ENCODE measurements at regions not wholly inside any gene's neighbourhood (a gene's known extent, or its start where the extent isn't known, plus 50 kb on each side); places are given as distances from the start of the nearest gene placed in this dataset.
"Not testable (repeated sequence)": the region's sequence is repeated elsewhere in the genome, so short reads cannot be mapped to it uniquely, and the experiment has no call there.

DNA sequence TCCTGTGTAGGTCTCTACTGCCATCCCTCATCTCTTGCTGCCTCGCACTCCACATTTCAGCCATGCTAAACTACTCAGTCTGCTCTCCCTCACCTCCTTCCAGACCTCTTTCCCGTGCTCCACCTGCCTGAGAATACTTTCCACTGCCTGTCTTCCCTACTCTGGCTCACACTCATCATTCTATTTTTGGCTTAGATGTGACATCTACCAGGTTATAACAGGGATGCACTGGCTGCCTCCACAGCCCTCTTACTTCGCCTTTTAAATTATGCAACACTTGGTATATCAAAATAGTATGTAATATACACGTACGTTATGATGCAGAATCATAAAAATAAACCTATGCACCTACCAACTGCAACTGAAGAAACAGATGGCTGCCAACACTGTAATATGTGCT is 222.8 kb upstream of the DTNBP1 start:
- Mint-ChIP-seq H3K4me3 (ENCODE audit: low read depth) (no peak overlapping the region), H3K27me3 (peaks cover 30% of the 10 kb centered on the region)

DNA sequence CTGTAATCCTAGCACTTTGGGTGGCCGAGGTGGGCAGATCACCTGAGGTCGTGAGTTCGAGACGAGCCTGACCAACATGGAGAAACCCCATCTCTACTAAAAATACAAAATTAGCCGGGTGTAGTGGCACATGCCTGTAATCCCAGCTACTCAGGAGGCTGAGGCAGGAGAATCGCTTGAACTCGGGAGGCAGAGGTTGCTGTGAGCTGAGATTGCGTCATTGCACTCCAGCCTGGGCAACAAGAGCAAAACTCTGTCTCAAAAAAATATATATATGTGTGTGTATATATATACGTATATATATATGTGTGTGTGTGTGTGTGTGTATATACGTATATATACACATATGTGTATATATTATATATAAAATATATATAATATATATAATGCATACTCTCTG is 220.8 kb upstream of the DTNBP1 start:
- not testable (repeated sequence) for H3K9me3 Mint-ChIP-seq (ENCODE audit: low read depth); H3K4me1 Mint-ChIP-seq (ENCODE audit: low read depth); H3K4me3 Mint-ChIP-seq (ENCODE audit: low read depth); DNase-seq (ENCODE audit: low spot score, unreplicated experiment); H3K27ac Mint-ChIP-seq; H3K36me3 Mint-ChIP-seq (ENCODE audit: insufficient read depth)
- H3K27me3 Mint-ChIP-seq = peaks cover 44% of the 10 kb centered on the region

More for the DNA sequence above, 222.8 kb upstream of the DTNBP1 start:
- TF ChIP-seq, protein P1, sequence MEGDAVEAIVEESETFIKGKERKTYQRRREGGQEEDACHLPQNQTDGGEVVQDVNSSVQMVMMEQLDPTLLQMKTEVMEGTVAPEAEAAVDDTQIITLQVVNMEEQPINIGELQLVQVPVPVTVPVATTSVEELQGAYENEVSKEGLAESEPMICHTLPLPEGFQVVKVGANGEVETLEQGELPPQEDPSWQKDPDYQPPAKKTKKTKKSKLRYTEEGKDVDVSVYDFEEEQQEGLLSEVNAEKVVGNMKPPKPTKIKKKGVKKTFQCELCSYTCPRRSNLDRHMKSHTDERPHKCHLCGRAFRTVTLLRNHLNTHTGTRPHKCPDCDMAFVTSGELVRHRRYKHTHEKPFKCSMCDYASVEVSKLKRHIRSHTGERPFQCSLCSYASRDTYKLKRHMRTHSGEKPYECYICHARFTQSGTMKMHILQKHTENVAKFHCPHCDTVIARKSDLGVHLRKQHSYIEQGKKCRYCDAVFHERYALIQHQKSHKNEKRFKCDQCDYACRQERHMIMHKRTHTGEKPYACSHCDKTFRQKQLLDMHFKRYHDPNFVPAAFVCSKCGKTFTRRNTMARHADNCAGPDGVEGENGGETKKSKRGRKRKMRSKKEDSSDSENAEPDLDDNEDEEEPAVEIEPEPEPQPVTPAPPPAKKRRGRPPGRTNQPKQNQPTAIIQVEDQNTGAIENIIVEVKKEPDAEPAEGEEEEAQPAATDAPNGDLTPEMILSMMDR (IDR thresholded peaks at IDR 0.05; ENCODE audit: unreplicated experiment) = no peak
- Mint-ChIP-seq H3K36me3 (ENCODE audit: insufficient read depth) (no peaks in the 10 kb centered on the region), H3K9me3 (ENCODE audit: low read depth) (no peaks in the 10 kb centered on the region), H3K27ac (no peak overlapping the region), H3K4me1 (ENCODE audit: low read depth) (peaks cover 2% of the 10 kb centered on the region)
- no peak for DNase-seq (ENCODE audit: low spot score, unreplicated experiment)

DNA sequence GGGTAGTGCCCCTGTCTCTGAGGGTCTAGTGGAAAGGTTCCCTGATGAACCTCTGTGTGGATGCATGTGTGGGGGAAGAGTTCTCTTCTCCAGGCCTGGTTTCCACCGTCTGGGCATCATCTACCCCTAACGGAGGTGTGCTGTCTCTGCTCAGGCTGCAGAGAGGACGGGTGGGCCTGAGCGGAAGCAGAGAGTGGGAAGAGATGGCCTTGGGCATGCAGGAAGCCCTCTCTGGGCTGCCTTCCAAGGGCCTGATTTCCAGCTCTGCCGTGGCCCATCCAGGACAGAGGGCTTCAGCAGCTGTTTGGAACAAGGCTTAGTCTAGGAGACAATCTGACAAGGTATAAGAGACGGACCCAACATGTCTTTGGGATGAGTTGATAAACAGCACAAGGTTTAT is 220.1 kb upstream of the DTNBP1 start:
- Mint-ChIP-seq H3K27ac (no peak overlapping the region), H3K9me3 (ENCODE audit: low read depth) (no peaks in the 10 kb centered on the region), H3K4me3 (ENCODE audit: low read depth) (no peak overlapping the region), H3K4me1 (ENCODE audit: low read depth) (no peaks in the 10 kb centered on the region), H3K36me3 (ENCODE audit: insufficient read depth) (no peaks in the 10 kb centered on the region), H3K27me3 (peaks cover 45% of the 10 kb centered on the region)
- no peak for DNase-seq (ENCODE audit: low spot score, unreplicated experiment)
- TF ChIP-seq, protein P1 (IDR thresholded peaks at IDR 0.05; ENCODE audit: unreplicated experiment) = no peak

DNA sequence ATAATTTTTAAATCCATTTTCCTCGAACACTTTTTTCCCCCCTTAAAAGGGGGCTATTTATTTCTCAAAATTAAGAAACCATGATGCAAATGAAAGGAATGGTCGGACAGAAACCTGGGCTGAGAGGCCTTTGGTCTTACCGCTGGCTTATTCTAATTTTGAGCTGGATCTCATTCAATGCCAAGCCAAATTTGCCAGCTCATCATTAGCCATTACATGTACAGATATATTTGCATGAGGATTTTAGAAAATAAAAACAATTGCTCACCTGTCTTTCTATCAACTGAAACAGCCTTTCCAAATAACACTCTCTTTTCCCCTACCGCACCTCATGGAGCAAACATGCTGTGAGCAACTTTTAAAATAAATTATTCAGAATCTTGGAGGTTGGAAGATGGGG is 219.5 kb upstream of the DTNBP1 start:
- TF ChIP-seq, protein P1 (IDR thresholded peaks at IDR 0.05; ENCODE audit: unreplicated experiment) = no peak
- no peaks in the 10 kb centered on the region for H3K4me1 Mint-ChIP-seq (ENCODE audit: low read depth)
- no peaks in the 10 kb centered on the region for H3K36me3 Mint-ChIP-seq (ENCODE audit: insufficient read depth)
- H3K4me3 Mint-ChIP-seq (ENCODE audit: low read depth) = no peak overlapping the region
- no peaks in the 10 kb centered on the region for H3K9me3 Mint-ChIP-seq (ENCODE audit: low read depth)
- peaks cover 43% of the 10 kb centered on the region for H3K27me3 Mint-ChIP-seq
- no peak for DNase-seq (ENCODE audit: low spot score, unreplicated experiment)
- no peak overlapping the region for H3K27ac Mint-ChIP-seq

DNA sequence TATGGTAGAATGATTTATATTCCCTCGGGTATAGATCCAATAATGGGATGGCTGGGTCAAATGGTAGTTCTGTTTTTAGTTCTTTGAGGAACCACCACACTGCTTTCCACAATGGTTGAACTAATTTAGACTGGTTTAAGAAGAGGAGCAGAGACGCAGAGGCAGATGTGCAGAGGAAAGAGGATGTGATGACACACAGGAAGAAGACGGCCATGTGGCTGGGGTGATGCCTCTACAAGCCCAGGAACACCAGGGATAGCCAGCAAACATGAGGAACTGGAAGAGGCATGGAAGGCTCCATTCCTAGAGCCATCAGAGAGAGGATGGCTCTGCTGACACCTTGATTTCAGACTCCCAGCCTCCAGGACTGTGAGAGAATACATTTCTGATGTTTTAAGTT is 218.3 kb upstream of the DTNBP1 start:
- H3K27me3 Mint-ChIP-seq = peaks cover 47% of the 10 kb centered on the region
- peaks cover 3% of the 10 kb centered on the region for H3K4me1 Mint-ChIP-seq (ENCODE audit: low read depth)

More for the DNA sequence above, 218.3 kb upstream of the DTNBP1 start:
- H3K9me3 Mint-ChIP-seq (ENCODE audit: low read depth) = no peaks in the 10 kb centered on the region
- H3K36me3 Mint-ChIP-seq (ENCODE audit: insufficient read depth) = no peaks in the 10 kb centered on the region
- no peak overlapping the region for H3K4me3 Mint-ChIP-seq (ENCODE audit: low read depth)
- no peak overlapping the region for H3K27ac Mint-ChIP-seq
- TF ChIP-seq, protein P1 (IDR thresholded peaks at IDR 0.05; ENCODE audit: unreplicated experiment) = no peak
- no peak for DNase-seq (ENCODE audit: low spot score, unreplicated experiment)
